A673 (cell line): ENCODE measurements at regions not wholly inside any gene's neighbourhood (a gene's known extent, or its start where the extent isn't known, plus 50 kb on each side); places are given as distances from the start of the nearest gene placed in this dataset.
A peak's percentile ranks its signal among the peaks of the same experiment; 100 is the strongest.
"Not testable (repeated sequence)": the region's sequence is repeated elsewhere in the genome, so short reads cannot be mapped to it uniquely, and the experiment has no call there.

Source experiments
- BruUV-seq: library from RNA; stranded (reverse); fragments of 400-500 nt; replicated peaks from 2 replicates; lab custom pipeline; 2021; lab: Mats Ljungman, UMichigan
- CTCF ChIA-PET: fragments of 300-600 bp; sonication (Branson Sonifier 250); formaldehyde crosslinking; loops from one replicate; lab custom pipeline; 2022; ENCODE audit warnings: antibody characterized with exemption; lab: Charles Lee
- POLR2A ChIA-PET: fragments of 300-600 bp; sonication (Branson Sonifier 250); formaldehyde crosslinking; loops from one replicate; lab custom pipeline; 2022; ENCODE audit warnings: antibody characterized with exemption; ENCODE audit not compliant: low non-redundant PET; lab: Charles Lee
- DNase-seq: peaks from one replicate; pipeline ENCODE4 v3.0.0-alpha.2; 2015; ENCODE audit warnings: low spot score
- H3K27ac ChIP-seq: fragments of 200-600 bp; sonication (generic); 2 replicates; pipeline ENCODE4 v1.5.1; 2016; ENCODE audit warnings: mixed run types, low read depth, mild to moderate bottlenecking, mixed read lengths, antibody characterized with exemption, low read length; ENCODE audit not compliant: poor library complexity, severe bottlenecking
- H3K27me3 ChIP-seq: fragments of 200-600 bp; sonication (generic); replicated peaks from 2 replicates; pipeline ENCODE4 v1.6.1; 2017; ENCODE audit warnings: mixed run types, low read depth, mild to moderate bottlenecking, mixed read lengths, antibody characterized with exemption, low read length; ENCODE audit not compliant: insufficient read depth, poor library complexity
- H3K36me3 ChIP-seq: fragments of 200-600 bp; sonication (generic); 2 replicates; pipeline ENCODE4 v1.6.1; 2016; ENCODE audit warnings: mixed run types, mild to moderate bottlenecking, mixed read lengths, antibody characterized with exemption, low read length; ENCODE audit not compliant: insufficient read depth, poor library complexity, severe bottlenecking
- H3K4me1 ChIP-seq: fragments of 200-600 bp; sonication (generic); 2 replicates; pipeline ENCODE4 v1.6.1; 2017; ENCODE audit warnings: mixed run types, mild to moderate bottlenecking, mixed read lengths, antibody characterized with exemption, low read length; ENCODE audit not compliant: insufficient read depth, poor library complexity, severe bottlenecking
- H3K4me3 ChIP-seq: fragments of 200-600 bp; sonication (generic); 2 replicates; pipeline ENCODE4 v1.5.1; 2016; ENCODE audit warnings: low read depth, mixed run types, mild to moderate bottlenecking, mixed read lengths, low read length; ENCODE audit not compliant: poor library complexity, severe bottlenecking
- H3K9me3 ChIP-seq: fragments of 200-600 bp; sonication (generic); 2 replicates; pipeline ENCODE4 v1.6.1; 2016; ENCODE audit warnings: mixed run types, low read depth, mild to moderate bottlenecking, mixed read lengths, antibody characterized with exemption, low read length; ENCODE audit not compliant: poor library complexity, severe bottlenecking
- EZH2 ChIP-seq: fragments of 200-600 bp; sonication (generic); IDR thresholded peaks from 2 replicates; pipeline ENCODE4 v1.6.1; 2017; ENCODE audit warnings: borderline replicate concordance, low read depth, mild to moderate bottlenecking, mixed read lengths, antibody characterized with exemption, low read length; ENCODE audit not compliant: poor library complexity, severe bottlenecking
- intact Hi-C: fragments of 100-400 bp; cut with micrococcal nuclease; formaldehyde crosslinking; loops from one replicate; pipeline ENCODE4 v1.10.0; 2022; ENCODE audit not compliant: unreplicated experiment
- TF ChIP-seq, protein P1 (sequence below): fragments of 300-800, 200-600 bp; sonication (generic); conservative IDR thresholded peaks from 2 replicates; pipeline ENCODE4 v1.5.1; 2017; ENCODE audit warnings: low read depth, mild to moderate bottlenecking, antibody characterized with exemption, low read length, moderate library complexity, mixed read lengths

DNA sequence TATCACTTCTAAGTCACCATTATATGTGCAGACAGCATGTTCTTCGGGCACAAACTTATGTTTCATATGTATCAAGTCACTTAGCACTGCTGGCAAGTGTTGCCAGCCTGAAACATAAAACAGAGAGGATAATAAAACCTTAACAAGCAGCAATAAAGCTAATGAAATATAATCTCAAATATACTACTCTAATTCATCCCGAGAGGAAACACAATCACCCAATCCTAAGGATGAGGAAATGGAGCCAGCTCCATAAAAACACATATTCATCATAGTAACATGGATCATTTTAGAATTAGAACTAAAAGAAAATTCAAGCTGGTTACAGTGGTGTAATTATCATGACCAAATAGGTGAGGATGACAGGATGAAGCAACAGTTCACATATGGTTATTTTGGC is 1072.7 kb downstream of the EPHA3 start:
- intact Hi-C loops = loop anchor here (5.0 kb wide), 3 partner anchors 88 to 1978 kb away; no protein-coding TSS in a partner anchor
- Histone ChIP-seq H3K27me3 (no peaks in the 10 kb centered on the region), H3K4me1 (peaks cover 24% of the 10 kb centered on the region), H3K9me3 (no peaks in the 10 kb centered on the region), H3K36me3 (no peaks in the 10 kb centered on the region), H3K27ac (no peak overlapping the region), H3K4me3 (peak overlapping the region; percentile 9)
- DNase-seq = peak; percentile 31
- POLR2A ChIA-PET = no interaction called here
- TF ChIP-seq, protein P1, sequence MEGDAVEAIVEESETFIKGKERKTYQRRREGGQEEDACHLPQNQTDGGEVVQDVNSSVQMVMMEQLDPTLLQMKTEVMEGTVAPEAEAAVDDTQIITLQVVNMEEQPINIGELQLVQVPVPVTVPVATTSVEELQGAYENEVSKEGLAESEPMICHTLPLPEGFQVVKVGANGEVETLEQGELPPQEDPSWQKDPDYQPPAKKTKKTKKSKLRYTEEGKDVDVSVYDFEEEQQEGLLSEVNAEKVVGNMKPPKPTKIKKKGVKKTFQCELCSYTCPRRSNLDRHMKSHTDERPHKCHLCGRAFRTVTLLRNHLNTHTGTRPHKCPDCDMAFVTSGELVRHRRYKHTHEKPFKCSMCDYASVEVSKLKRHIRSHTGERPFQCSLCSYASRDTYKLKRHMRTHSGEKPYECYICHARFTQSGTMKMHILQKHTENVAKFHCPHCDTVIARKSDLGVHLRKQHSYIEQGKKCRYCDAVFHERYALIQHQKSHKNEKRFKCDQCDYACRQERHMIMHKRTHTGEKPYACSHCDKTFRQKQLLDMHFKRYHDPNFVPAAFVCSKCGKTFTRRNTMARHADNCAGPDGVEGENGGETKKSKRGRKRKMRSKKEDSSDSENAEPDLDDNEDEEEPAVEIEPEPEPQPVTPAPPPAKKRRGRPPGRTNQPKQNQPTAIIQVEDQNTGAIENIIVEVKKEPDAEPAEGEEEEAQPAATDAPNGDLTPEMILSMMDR = no peak
- no peak for TF ChIP-seq EZH2
- no TSS peak for BruUV-seq
- CTCF ChIA-PET = no interaction called here

DNA sequence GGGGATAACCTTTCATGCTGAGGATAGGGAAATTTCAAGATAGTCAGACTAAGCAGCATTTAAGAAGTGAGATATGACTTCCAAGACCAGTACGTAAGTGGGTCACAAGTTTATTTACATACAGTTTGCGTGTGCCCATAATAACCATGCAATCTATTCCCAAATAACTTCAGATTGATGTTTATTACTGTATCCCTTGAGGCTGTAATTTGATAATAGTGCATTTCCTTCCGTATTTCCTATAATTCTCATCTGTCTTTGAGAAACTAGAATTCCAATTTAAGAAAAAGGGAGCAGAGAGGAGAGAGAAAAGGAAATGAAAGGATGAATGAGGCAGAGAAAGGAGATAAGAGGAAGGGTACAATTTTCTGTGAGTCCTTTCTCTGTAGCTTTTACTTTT is 1073.1 kb downstream of the EPHA3 start:
- DNase-seq = peak; percentile 52
- H3K4me1 ChIP-seq = peaks cover 24% of the 10 kb centered on the region
- H3K36me3 ChIP-seq = no peaks in the 10 kb centered on the region
- BruUV-seq = no TSS peak
- no peaks in the 10 kb centered on the region for H3K9me3 ChIP-seq
- no peak overlapping the region for H3K27ac ChIP-seq
- TF ChIP-seq, protein P1 = no peak
- TF ChIP-seq EZH2 = no peak
- peak overlapping the region; percentile 9 for H3K4me3 ChIP-seq
- no peaks in the 10 kb centered on the region for H3K27me3 ChIP-seq
- ChIA-PET CTCF (no interaction called here), POLR2A (no interaction called here)
- intact Hi-C loops = loop anchor here (5.0 kb wide), 3 partner anchors 88 to 1978 kb away; no protein-coding TSS in a partner anchor

DNA sequence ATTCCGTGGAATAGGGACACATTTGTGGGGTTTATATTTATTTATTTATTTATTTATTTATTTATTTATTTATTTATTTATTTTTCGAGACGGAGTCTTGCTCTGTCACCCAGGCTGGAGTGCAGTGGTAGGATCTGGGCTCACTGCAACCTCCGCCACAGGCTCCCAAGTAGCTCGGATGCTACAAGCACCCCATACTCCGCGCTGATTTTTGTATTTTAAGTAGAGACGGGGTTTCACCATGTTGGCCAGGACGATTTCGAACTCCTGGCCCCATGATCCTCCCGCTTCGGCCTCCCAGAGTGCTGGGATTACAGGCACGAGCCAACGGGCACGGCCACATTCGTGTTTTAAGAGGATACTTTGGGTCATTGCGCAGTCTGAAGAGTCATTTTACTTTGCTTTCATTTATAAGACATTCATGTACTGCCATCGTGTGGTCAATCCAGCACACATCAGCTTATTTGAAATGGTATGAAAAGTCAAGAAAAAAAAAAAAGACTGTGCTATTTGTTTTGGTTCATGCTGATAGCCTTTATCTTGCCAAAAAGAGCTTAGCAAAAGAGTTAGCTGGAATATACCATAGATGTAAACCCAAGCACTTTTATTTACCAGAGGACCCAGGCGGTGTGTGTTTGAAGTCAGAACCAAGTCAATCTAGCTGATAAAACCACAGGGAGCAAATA is 1075.0 kb downstream of the EPHA3 start:
- peak; percentile 66 for DNase-seq
- BruUV-seq, CTCF ChIA-PET, H3K27me3 ChIP-seq, H3K36me3 ChIP-seq, H3K9me3 ChIP-seq, H3K27ac ChIP-seq, POLR2A ChIA-PET: not testable (repeated sequence)
- intact Hi-C loops = loop anchor here (5.0 kb wide), 3 partner anchors 90 to 1980 kb away; no protein-coding TSS in a partner anchor
- H3K4me3 ChIP-seq = peak overlapping the region; percentile 28
- peaks cover 24% of the 10 kb centered on the region for H3K4me1 ChIP-seq
- TF ChIP-seq, protein P1 = peak; percentile 56
